Hematopoietic multipotent progenitor cell treated with erythropoietin and hydrocortisone succinate and interleukin-3 and kit ligand, for 6 days (in vitro differentiated cells): ENCODE measurements at regions not wholly inside any gene's neighbourhood (a gene's known extent, or its start where the extent isn't known, plus 50 kb on each side); places are given as distances from the start of the nearest gene placed in this dataset.
"Not testable (repeated sequence)": the region's sequence is repeated elsewhere in the genome, so short reads cannot be mapped to it uniquely, and the experiment has no call there.

Experiments used
- DNase-seq: peaks from one replicate; pipeline ENCODE4 v3.0.0-alpha.2; 2015

- no peak for DNase-seq
Observed at GRCh38 chr11:24093375-24093774, 403.5 kb upstream of the LUZP2 start.

GRCh38 chr11:24108609-24109008 lies 388.2 kb upstream of the LUZP2 start:
- DNase-seq, result no peak

- no peak for DNase-seq
Observed at GRCh38 chr11:24122291-24122690, 374.6 kb upstream of the LUZP2 start.

- DNase-seq, result no peak
Observed at GRCh38 chr11:24124876-24125275, 372.0 kb upstream of the LUZP2 start.

- no peak for DNase-seq
Observed at GRCh38 chr11:24131698-24132097, 365.2 kb upstream of the LUZP2 start.

- no peak for DNase-seq
Observed at GRCh38 chr11:24132471-24132870, 364.4 kb upstream of the LUZP2 start.

GRCh38 chr11:24134879-24135589 lies 361.8 kb upstream of the LUZP2 start:
- DNase-seq, result no peak

GRCh38 chr11:24142062-24142461 lies 354.8 kb upstream of the LUZP2 start:
- DNase-seq, result no peak

GRCh38 chr11:24145411-24145810 lies 351.4 kb upstream of the LUZP2 start:
- DNase-seq, result no peak

- DNase-seq, result no peak
Observed at GRCh38 chr11:24153337-24153736, 343.5 kb upstream of the LUZP2 start.

GRCh38 chr11:24155792-24156191 lies 341.1 kb upstream of the LUZP2 start:
- no peak for DNase-seq

GRCh38 chr11:24157316-24157715 lies 339.5 kb upstream of the LUZP2 start:
- DNase-seq, result no peak

GRCh38 chr11:24161587-24161986 lies 335.3 kb upstream of the LUZP2 start:
- no peak for DNase-seq

GRCh38 chr11:24163146-24163545 lies 333.7 kb upstream of the LUZP2 start:
- DNase-seq, result no peak

GRCh38 chr11:24163841-24164240 lies 333.0 kb upstream of the LUZP2 start:
- no peak for DNase-seq

- DNase-seq, result no peak
Observed at GRCh38 chr11:24171869-24172268, 325.0 kb upstream of the LUZP2 start.

- no peak for DNase-seq
Observed at GRCh38 chr11:24181395-24182047, 315.3 kb upstream of the LUZP2 start.

- DNase-seq, result not testable (repeated sequence)
Observed at GRCh38 chr11:24185535-24185934, 311.3 kb upstream of the LUZP2 start.

- no peak for DNase-seq
Observed at GRCh38 chr11:24196733-24197132, 300.1 kb upstream of the LUZP2 start.

- peak; percentile 89 for DNase-seq
Observed at GRCh38 chr11:24198481-24198880, 298.4 kb upstream of the LUZP2 start.

GRCh38 chr11:24199461-24199860 lies 297.4 kb upstream of the LUZP2 start:
- peak; percentile 2 for DNase-seq

GRCh38 chr11:24206030-24206429 lies 290.8 kb upstream of the LUZP2 start:
- no peak for DNase-seq

GRCh38 chr11:24206511-24206910 lies 290.3 kb upstream of the LUZP2 start:
- DNase-seq, result no peak

GRCh38 chr11:24216488-24216887 lies 280.4 kb upstream of the LUZP2 start:
- no peak for DNase-seq

GRCh38 chr11:24217319-24217718 lies 279.5 kb upstream of the LUZP2 start:
- DNase-seq, result not testable (repeated sequence)
